GM21390 (cell line): ENCODE measurements at regions not wholly inside any gene's neighbourhood (a gene's known extent, or its start where the extent isn't known, plus 50 kb on each side); places are given as distances from the start of the nearest gene placed in this dataset.

Experiments
- ATAC-seq: cut with Tn5 transposase; IDR thresholded peaks from one replicate; pipeline ENCODE4 v1.9.1; 2021; ENCODE audit not compliant: unreplicated experiment

GRCh38 chr5:38032149-38032548, 192.3 kb upstream of the GDNF start:
- no peak for ATAC-seq

- ATAC-seq = no peak
Observed at GRCh38 chr5:38031304-38031703, 191.5 kb upstream of the GDNF start.

GRCh38 chr5:38029397-38030065, 189.7 kb upstream of the GDNF start:
- no peak for ATAC-seq

- no peak for ATAC-seq
Observed at GRCh38 chr5:38023799-38024198, 184.0 kb upstream of the GDNF start.

- ATAC-seq = no peak
Observed at GRCh38 chr5:38023371-38023770, 183.5 kb upstream of the GDNF start.

GRCh38 chr5:38022631-38023030, 182.8 kb upstream of the GDNF start:
- ATAC-seq = no peak

- no peak for ATAC-seq
Observed at GRCh38 chr5:38018016-38018415, 178.2 kb upstream of the GDNF start.

- no peak for ATAC-seq
Observed at GRCh38 chr5:38013107-38013506, 173.3 kb upstream of the GDNF start.

GRCh38 chr5:38011668-38012188, 171.9 kb upstream of the GDNF start:
- no peak for ATAC-seq

- no peak for ATAC-seq
Observed at GRCh38 chr5:38009749-38010358, 170.0 kb upstream of the GDNF start.

GRCh38 chr5:38008198-38008597, 168.4 kb upstream of the GDNF start:
- no peak for ATAC-seq

GRCh38 chr5:37999593-37999992, 159.8 kb upstream of the GDNF start:
- no peak for ATAC-seq

GRCh38 chr5:37996918-37997317, 157.1 kb upstream of the GDNF start:
- ATAC-seq = no peak

GRCh38 chr5:37994729-37995128, 154.9 kb upstream of the GDNF start:
- ATAC-seq = no peak

- no peak for ATAC-seq
Observed at GRCh38 chr5:37991301-37992299, 151.8 kb upstream of the GDNF start.

GRCh38 chr5:37989884-37990283, 150.0 kb upstream of the GDNF start:
- no peak for ATAC-seq

GRCh38 chr5:37988454-37989046, 148.7 kb upstream of the GDNF start:
- ATAC-seq = no peak

- ATAC-seq = no peak
Observed at GRCh38 chr5:37984300-37984699, 144.5 kb upstream of the GDNF start.

- no peak for ATAC-seq
Observed at GRCh38 chr5:37983463-37983862, 143.6 kb upstream of the GDNF start.

- ATAC-seq = no peak
Observed at GRCh38 chr5:37979559-37979958, 139.7 kb upstream of the GDNF start.

GRCh38 chr5:37975531-37975930, 135.7 kb upstream of the GDNF start:
- no peak for ATAC-seq
